ENCODE measurements at regions not wholly inside any gene's neighbourhood (a gene's known extent, or its start where the extent isn't known, plus 50 kb on each side); places are given as distances from the start of the nearest gene placed in this dataset.

DNA sequence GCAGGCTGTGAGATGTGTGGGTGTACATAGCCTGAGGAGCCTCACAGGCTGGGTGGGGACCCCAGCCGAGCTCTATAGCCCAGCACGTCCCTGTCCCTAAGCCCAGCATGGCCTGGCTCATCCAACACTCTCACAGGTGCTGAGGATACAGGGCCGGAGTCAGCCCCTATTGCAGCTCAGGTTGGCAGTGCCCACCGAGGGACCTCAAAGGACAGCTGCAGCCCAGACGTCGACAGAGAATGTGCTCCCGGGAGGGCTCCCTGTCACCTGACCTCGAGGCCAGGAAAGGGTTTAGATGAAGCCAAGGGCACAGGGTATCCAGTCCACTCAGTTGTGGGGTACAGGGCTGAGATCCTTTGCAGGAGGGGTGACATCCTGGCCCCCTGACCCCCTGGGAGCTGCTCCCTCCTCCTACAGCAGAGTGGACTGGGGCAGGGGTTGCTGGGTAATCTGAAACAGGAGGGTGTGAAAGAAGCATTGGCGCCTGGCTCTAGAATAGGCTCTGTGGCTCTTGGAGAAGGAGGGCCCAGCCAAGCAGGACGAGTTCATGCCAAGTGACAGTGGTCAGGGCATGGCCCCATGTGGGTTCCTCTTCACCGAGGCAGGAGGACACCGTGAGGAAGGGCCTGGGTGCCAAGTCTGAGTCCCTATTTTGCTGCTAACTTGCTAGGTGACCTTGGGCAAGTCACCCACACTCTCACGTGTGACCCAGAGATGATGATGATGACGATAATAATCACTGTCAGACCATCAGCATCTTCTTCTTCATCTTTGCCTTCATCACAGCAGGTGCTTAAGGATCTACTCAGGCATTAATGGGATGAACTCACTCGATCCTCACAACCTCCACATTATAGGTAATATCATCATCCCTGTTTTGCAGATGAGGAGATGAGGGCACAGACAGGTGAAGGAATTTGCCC is 68.0 kb downstream of the RMI2 start:
- TF ChIP-seq POLR2A (IDR thresholded peaks at IDR 0.05) (no peak), CTCF (IDR thresholded peaks at IDR 0.05) (no peak), POLR2AphosphoS5 (IDR thresholded peaks at IDR 0.05) (no peak)

Data from sigmoid colon (tissue), 4 donors.